ENCODE measurements at regions not wholly inside any gene's neighbourhood (a gene's known extent, or its start where the extent isn't known, plus 50 kb on each side); places are given as distances from the start of the nearest gene placed in this dataset.

DNA sequence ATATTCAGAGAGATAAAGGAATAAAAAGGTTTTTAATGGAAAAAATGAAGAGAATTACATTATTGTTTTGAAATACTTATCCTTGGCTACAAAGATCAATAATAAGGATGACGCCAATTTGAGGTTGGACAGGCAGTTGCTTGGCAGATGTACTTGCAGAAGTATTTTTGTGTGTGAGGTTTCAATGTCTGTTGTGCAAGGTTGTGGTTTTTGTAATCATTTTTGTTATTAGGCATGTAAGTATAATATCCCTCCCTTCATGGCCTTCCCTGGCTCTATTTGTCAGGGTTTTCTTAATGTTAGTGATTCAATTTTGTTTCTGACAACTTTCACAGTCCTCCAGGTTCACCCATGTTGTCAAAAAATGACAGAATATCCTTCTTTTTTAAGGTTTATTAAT is 105.9 kb downstream of the OTOL1 start:
- TF ChIP-seq ZNF37A (tag by site-specific recombination; IDR thresholded peaks at IDR 0.05) = no peak
- TF ChIP-seq ZIC2 (tag by site-specific recombination; IDR thresholded peaks at IDR 0.05) = no peak
- no peak for TF ChIP-seq ZNF521 (tag by site-specific recombination; IDR thresholded peaks at IDR 0.05)
- TF ChIP-seq ZNF629 (tag by site-specific recombination; IDR thresholded peaks at IDR 0.05) = no peak
- TF ChIP-seq, protein P1, sequence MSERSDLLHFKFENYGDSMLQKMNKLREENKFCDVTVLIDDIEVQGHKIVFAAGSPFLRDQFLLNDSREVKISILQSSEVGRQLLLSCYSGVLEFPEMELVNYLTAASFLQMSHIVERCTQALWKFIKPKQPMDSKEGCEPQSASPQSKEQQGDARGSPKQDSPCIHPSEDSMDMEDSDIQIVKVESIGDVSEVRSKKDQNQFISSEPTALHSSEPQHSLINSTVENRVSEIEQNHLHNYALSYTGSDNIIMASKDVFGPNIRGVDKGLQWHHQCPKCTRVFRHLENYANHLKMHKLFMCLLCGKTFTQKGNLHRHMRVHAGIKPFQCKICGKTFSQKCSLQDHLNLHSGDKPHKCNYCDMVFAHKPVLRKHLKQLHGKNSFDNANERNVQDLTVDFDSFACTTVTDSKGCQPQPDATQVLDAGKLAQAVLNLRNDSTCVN (tag by site-specific recombination; optimal IDR thresholded peaks at IDR 0.05) = no peak
- TF ChIP-seq ZNF394 (tag by site-specific recombination; IDR thresholded peaks at IDR 0.05; ENCODE audit: borderline replicate concordance) = no peak
- TF ChIP-seq, protein P2, sequence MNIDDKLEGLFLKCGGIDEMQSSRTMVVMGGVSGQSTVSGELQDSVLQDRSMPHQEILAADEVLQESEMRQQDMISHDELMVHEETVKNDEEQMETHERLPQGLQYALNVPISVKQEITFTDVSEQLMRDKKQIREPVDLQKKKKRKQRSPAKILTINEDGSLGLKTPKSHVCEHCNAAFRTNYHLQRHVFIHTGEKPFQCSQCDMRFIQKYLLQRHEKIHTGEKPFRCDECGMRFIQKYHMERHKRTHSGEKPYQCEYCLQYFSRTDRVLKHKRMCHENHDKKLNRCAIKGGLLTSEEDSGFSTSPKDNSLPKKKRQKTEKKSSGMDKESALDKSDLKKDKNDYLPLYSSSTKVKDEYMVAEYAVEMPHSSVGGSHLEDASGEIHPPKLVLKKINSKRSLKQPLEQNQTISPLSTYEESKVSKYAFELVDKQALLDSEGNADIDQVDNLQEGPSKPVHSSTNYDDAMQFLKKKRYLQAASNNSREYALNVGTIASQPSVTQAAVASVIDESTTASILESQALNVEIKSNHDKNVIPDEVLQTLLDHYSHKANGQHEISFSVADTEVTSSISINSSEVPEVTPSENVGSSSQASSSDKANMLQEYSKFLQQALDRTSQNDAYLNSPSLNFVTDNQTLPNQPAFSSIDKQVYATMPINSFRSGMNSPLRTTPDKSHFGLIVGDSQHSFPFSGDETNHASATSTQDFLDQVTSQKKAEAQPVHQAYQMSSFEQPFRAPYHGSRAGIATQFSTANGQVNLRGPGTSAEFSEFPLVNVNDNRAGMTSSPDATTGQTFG (tag by site-specific recombination; IDR thresholded peaks at IDR 0.05; ENCODE audit: borderline replicate concordance) = no peak
- TF ChIP-seq, protein P3, sequence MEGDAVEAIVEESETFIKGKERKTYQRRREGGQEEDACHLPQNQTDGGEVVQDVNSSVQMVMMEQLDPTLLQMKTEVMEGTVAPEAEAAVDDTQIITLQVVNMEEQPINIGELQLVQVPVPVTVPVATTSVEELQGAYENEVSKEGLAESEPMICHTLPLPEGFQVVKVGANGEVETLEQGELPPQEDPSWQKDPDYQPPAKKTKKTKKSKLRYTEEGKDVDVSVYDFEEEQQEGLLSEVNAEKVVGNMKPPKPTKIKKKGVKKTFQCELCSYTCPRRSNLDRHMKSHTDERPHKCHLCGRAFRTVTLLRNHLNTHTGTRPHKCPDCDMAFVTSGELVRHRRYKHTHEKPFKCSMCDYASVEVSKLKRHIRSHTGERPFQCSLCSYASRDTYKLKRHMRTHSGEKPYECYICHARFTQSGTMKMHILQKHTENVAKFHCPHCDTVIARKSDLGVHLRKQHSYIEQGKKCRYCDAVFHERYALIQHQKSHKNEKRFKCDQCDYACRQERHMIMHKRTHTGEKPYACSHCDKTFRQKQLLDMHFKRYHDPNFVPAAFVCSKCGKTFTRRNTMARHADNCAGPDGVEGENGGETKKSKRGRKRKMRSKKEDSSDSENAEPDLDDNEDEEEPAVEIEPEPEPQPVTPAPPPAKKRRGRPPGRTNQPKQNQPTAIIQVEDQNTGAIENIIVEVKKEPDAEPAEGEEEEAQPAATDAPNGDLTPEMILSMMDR (tag by site-specific recombination; IDR thresholded peaks at IDR 0.05) = no peak
- TF ChIP-seq SP2 (tag by site-specific recombination; IDR thresholded peaks at IDR 0.05) = no peak
- TF ChIP-seq, protein P4, sequence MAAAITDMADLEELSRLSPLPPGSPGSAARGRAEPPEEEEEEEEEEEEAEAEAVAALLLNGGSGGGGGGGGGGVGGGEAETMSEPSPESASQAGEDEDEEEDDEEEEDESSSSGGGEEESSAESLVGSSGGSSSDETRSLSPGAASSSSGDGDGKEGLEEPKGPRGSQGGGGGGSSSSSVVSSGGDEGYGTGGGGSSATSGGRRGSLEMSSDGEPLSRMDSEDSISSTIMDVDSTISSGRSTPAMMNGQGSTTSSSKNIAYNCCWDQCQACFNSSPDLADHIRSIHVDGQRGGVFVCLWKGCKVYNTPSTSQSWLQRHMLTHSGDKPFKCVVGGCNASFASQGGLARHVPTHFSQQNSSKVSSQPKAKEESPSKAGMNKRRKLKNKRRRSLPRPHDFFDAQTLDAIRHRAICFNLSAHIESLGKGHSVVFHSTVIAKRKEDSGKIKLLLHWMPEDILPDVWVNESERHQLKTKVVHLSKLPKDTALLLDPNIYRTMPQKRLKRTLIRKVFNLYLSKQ (tag by site-specific recombination; IDR thresholded peaks at IDR 0.05; ENCODE audit: borderline replicate concordance) = no peak
- TF ChIP-seq, protein P5, sequence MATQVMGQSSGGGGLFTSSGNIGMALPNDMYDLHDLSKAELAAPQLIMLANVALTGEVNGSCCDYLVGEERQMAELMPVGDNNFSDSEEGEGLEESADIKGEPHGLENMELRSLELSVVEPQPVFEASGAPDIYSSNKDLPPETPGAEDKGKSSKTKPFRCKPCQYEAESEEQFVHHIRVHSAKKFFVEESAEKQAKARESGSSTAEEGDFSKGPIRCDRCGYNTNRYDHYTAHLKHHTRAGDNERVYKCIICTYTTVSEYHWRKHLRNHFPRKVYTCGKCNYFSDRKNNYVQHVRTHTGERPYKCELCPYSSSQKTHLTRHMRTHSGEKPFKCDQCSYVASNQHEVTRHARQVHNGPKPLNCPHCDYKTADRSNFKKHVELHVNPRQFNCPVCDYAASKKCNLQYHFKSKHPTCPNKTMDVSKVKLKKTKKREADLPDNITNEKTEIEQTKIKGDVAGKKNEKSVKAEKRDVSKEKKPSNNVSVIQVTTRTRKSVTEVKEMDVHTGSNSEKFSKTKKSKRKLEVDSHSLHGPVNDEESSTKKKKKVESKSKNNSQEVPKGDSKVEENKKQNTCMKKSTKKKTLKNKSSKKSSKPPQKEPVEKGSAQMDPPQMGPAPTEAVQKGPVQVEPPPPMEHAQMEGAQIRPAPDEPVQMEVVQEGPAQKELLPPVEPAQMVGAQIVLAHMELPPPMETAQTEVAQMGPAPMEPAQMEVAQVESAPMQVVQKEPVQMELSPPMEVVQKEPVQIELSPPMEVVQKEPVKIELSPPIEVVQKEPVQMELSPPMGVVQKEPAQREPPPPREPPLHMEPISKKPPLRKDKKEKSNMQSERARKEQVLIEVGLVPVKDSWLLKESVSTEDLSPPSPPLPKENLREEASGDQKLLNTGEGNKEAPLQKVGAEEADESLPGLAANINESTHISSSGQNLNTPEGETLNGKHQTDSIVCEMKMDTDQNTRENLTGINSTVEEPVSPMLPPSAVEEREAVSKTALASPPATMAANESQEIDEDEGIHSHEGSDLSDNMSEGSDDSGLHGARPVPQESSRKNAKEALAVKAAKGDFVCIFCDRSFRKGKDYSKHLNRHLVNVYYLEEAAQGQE (tag by site-specific recombination; IDR thresholded peaks at IDR 0.05) = no peak
- TF ChIP-seq ZNF623 (tag by site-specific recombination; IDR thresholded peaks at IDR 0.05) = no peak
- TF ChIP-seq, protein P6, sequence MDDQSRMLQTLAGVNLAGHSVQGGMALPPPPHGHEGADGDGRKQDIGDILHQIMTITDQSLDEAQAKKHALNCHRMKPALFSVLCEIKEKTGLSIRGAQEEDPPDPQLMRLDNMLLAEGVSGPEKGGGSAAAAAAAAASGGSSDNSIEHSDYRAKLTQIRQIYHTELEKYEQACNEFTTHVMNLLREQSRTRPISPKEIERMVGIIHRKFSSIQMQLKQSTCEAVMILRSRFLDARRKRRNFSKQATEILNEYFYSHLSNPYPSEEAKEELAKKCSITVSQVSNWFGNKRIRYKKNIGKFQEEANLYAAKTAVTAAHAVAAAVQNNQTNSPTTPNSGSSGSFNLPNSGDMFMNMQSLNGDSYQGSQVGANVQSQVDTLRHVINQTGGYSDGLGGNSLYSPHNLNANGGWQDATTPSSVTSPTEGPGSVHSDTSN (CRISPR knock-in tag; IDR thresholded peaks at IDR 0.05) = no peak
- no peak for TF ChIP-seq ZNF404 (tag by site-specific recombination; IDR thresholded peaks at IDR 0.05)
